ENCODE measurements at regions not wholly inside any gene's neighbourhood (a gene's known extent, or its start where the extent isn't known, plus 50 kb on each side); places are given as distances from the start of the nearest gene placed in this dataset.
A peak's percentile ranks its signal among the peaks of the same experiment; 100 is the strongest.
"Not testable (repeated sequence)": the region's sequence is repeated elsewhere in the genome, so short reads cannot be mapped to it uniquely, and the experiment has no call there.

- no peak overlapping the region for H3K4me3 ChIP-seq (ENCODE audit: low read depth, low read length)
- TF ChIP-seq, protein P1, sequence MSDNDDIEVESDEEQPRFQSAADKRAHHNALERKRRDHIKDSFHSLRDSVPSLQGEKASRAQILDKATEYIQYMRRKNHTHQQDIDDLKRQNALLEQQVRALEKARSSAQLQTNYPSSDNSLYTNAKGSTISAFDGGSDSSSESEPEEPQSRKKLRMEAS (IDR thresholded peaks at IDR 0.05; ENCODE audit: low read depth, low read length), result no peak
- TF ChIP-seq, protein P2, sequence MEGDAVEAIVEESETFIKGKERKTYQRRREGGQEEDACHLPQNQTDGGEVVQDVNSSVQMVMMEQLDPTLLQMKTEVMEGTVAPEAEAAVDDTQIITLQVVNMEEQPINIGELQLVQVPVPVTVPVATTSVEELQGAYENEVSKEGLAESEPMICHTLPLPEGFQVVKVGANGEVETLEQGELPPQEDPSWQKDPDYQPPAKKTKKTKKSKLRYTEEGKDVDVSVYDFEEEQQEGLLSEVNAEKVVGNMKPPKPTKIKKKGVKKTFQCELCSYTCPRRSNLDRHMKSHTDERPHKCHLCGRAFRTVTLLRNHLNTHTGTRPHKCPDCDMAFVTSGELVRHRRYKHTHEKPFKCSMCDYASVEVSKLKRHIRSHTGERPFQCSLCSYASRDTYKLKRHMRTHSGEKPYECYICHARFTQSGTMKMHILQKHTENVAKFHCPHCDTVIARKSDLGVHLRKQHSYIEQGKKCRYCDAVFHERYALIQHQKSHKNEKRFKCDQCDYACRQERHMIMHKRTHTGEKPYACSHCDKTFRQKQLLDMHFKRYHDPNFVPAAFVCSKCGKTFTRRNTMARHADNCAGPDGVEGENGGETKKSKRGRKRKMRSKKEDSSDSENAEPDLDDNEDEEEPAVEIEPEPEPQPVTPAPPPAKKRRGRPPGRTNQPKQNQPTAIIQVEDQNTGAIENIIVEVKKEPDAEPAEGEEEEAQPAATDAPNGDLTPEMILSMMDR (IDR thresholded peaks at IDR 0.05; ENCODE audit: low read depth, low read length), result no peak
- TF ChIP-seq POLR2A (IDR thresholded peaks at IDR 0.05; ENCODE audit: extremely low read depth, insufficient read length), result no peak
- no peak for TF ChIP-seq MYC (IDR thresholded peaks at IDR 0.05; ENCODE audit: low read depth, low read length)
- DNase-seq (ENCODE audit: low read depth), result no peak
Measured at GRCh38 chr14:27660683-27661082, 1062.8 kb upstream of the NOVA1 start.

DNA sequence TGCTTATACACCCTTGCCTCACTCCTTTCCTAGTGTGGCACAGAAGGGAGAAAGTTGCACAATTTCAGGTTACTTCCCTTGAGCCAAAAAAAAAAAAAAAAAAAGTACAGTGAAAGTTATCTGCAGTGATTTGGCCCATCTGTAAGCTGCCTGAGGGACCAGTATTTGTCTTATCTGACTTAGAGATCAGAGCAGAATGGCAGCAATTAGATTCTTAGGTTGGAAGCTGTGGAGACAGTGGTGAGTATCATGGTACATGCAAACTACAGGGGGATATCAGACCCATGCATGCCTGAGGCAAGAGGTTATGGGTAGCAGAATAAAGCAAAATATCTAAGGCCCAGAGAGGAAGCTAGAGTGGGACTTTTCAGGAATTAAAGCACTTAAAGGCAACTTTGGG lies 1070.7 kb upstream of the NOVA1 start:
- no peak for DNase-seq (ENCODE audit: low read depth)
- TF ChIP-seq POLR2A (IDR thresholded peaks at IDR 0.05; ENCODE audit: extremely low read depth, insufficient read length) (no peak), MYC (IDR thresholded peaks at IDR 0.05; ENCODE audit: low read depth, low read length) (no peak)
- TF ChIP-seq, protein P2 (IDR thresholded peaks at IDR 0.05; ENCODE audit: low read depth, low read length), result no peak
- TF ChIP-seq, protein P1 (IDR thresholded peaks at IDR 0.05; ENCODE audit: low read depth, low read length), result no peak
- H3K4me3 ChIP-seq (ENCODE audit: low read depth, low read length), result no peak overlapping the region

DNA sequence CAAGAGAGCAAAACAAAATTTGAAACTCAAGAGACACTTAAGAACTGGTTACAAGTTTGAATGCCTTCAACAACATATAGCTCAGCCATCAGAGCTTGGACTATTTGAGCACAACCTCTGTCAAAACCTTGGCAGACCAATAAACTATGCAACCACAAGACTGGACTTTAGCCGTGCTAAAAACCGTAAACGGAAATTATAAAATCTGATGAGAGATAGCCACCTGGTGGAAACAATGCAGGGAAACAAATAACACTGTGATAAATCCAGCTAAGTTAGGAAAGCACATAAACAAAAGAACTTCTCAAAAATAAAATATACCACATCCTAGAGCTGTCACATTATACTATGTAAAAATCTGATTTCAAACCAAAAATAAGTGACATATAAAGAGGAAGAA lies 1074.2 kb upstream of the NOVA1 start:
- TF ChIP-seq, protein P1 (IDR thresholded peaks at IDR 0.05; ENCODE audit: low read depth, low read length), result no peak
- TF ChIP-seq, protein P2 (IDR thresholded peaks at IDR 0.05; ENCODE audit: low read depth, low read length), result no peak
- no peak for TF ChIP-seq POLR2A (IDR thresholded peaks at IDR 0.05; ENCODE audit: extremely low read depth, insufficient read length)
- no peak for TF ChIP-seq MYC (IDR thresholded peaks at IDR 0.05; ENCODE audit: low read depth, low read length)
- H3K4me3 ChIP-seq (ENCODE audit: low read depth, low read length), result no peak overlapping the region
- DNase-seq (ENCODE audit: low read depth), result peak; percentile 12

- not testable (repeated sequence) for H3K4me3 ChIP-seq (ENCODE audit: low read depth, low read length); DNase-seq (ENCODE audit: low read depth)
Measured at GRCh38 chr14:27672811-27673737, 1075.2 kb upstream of the NOVA1 start.

DNA sequence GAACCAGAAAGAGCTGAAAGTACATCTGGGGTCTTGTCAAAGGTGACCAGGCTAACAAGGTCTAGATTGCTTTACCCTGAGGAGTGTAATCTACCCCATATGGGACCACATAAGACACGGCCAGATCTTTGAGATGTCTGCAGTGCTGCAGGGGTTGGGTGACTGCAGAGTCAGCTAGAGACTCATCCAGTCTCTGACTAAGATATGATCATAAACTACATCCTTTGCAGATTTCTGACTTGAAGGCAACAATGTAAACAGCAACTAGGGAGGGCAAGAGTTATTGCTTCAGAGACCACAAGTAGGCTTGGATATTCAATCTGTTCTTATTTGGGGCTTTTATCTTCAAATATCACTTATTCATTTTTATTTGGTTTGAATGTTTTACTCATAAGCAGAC lies 1080.5 kb upstream of the FOXG1 start:
- DNase-seq (ENCODE audit: low read depth), result no peak
- H3K4me3 ChIP-seq (ENCODE audit: low read depth, low read length), result no peak overlapping the region
- TF ChIP-seq, protein P1 (IDR thresholded peaks at IDR 0.05; ENCODE audit: low read depth, low read length), result no peak

DNA sequence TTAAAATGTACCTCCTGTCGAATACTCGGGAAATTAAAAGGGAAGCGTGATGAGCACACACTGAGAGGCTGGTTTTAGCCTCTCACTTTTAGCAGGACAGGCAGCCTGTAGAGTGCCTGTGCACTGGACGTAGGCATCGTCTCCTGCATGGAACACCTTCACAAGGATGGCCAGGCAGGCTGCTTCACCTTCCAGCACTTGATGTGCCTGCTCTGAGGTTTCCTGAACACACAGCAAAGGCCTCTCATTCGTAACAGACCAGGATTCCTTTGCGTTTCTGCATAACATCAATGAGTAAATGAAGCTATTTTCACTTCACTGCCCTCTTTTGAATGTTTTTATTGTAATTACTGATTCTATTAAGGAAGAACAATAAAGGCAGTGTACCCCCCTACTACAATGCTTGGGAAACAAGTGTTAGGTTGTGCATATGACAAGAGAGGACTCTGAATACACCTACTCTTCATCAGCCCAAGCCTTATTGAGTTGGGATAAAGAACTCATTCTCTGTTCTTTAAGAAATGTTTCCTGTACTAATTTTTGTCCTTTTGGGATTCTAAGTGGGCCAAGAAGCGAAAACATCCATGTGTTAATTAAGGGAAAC lies 1077.6 kb upstream of the FOXG1 start:
- DNase-seq (ENCODE audit: low read depth), result no peak
- no peak overlapping the region for H3K4me3 ChIP-seq (ENCODE audit: low read depth, low read length)
- TF ChIP-seq, protein P2 (IDR thresholded peaks at IDR 0.05; ENCODE audit: low read depth, low read length), result no peak
- TF ChIP-seq, protein P1 (IDR thresholded peaks at IDR 0.05; ENCODE audit: low read depth, low read length), result no peak
